Erythroblast (primary cell): ENCODE measurements at regions not wholly inside any gene's neighbourhood (a gene's known extent, or its start where the extent isn't known, plus 50 kb on each side); places are given as distances from the start of the nearest gene placed in this dataset.
"Not testable (repeated sequence)": the region's sequence is repeated elsewhere in the genome, so short reads cannot be mapped to it uniquely, and the experiment has no call there.

Source experiments
- DNase-seq, 2 experiments: peaks; one replicate each; lab custom pipeline; 2025; lab: John Stamatoyannopoulos, UW
- GATA1 ChIP-seq: IDR thresholded peaks from 2 replicates; pipeline ENCODE4 v1.6.1; 2011; ENCODE audit warnings: low read depth, mild to moderate bottlenecking, control low read depth, low read length, moderate library complexity
- POLR2A ChIP-seq: IDR thresholded peaks from 2 replicates; pipeline ENCODE4 v1.6.1; 2011; ENCODE audit warnings: mild to moderate bottlenecking, low read length

- no peak for DNase-seq
- TF ChIP-seq POLR2A, result no peak
- no peak for TF ChIP-seq GATA1
Observed at GRCh38 chr2:66281980-66282379, 152.9 kb upstream of the MEIS1 start.

DNA sequence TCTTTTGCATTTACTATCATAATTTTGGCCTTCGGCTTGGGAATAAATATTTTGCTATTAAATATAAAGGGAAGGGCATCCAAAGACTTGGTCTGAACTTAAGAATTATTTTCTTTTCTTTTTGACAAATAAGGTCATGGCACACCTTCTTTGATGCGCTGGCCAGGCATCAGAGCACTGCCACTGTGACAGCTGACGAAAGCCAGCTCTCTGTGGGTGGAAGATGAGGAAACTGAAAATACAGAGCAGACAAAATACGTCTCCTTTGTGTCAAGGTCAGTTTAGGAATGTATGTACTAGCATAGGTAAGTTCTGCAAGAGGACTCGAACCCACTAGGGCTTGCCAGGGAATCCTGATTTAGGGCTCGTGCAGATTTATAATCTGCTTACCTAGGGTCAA is 155.9 kb upstream of the MEIS1 start:
- DNase-seq, result no peak
- TF ChIP-seq GATA1, result no peak
- no peak for TF ChIP-seq POLR2A

- DNase-seq, result no peak
- no peak for TF ChIP-seq GATA1
- no peak for TF ChIP-seq POLR2A
Observed at GRCh38 chr2:66275984-66276383, 158.9 kb upstream of the MEIS1 start.

DNA sequence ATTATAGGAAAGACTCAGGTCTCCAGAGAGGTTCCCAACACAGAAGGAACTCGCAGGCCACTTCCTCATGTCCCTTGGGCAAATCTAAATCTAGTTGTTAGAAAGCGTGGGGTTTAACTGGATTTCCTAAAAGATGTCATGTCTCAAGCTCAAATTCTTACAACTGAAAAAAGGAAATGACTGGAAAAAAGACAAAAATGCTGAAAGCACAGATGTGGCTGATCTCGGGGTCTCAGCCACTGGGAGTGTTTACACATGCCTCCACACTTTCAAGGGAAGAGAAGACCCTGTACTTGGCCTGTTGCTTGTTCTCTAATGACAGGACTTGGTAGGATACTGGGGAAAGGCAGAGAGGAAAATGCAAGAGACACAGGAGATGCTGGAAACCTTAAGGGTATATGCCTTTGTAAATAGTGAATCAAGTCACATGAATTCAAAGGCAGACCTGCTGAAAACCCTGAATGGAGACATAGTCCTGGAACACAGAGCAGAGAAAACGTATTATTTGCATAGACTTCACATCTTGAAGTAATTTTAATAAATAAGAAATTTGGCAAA is 160.9 kb upstream of the MEIS1 start:
- DNase-seq, result no peak
- TF ChIP-seq GATA1, result no peak
- TF ChIP-seq POLR2A, result no peak

DNA sequence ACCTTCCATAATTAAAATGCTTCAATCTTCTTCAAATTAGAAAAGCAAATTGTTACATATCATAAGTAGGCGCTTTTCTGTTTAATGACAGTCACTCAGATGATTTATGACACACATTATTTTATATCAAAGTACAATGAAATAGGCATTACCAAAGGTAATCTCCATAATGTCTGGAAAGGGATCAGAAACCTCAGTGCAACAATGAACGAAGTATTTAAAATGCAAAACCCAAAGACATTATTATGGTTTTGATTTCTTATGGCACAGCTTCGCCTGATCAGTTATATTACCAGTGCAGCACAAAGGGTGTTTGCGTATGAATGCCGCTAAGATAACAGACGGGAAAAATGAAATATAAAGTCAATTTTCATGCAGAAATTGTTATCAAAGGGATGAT is 162.2 kb upstream of the MEIS1 start:
- no peak for DNase-seq
- no peak for TF ChIP-seq POLR2A
- TF ChIP-seq GATA1, result no peak

DNA sequence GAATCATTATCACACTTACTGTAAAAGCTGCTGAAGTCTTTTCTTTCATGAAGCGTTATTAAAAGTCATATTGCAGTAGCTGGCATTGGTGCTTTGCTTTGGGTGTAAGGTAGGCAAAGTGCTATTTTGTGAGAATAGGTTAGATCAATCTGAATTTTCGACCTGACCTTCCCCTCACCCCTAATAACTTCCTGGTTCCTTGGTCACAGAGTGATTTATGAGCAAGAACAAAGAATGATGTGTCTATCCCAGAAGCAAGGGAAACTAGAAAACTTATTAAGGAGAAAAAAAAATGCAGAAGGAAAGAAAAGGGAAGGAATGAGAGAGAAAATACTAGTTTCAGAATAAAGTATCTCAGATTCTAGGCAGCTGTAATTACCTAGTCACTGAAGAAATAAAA is 163.1 kb upstream of the MEIS1 start:
- TF ChIP-seq POLR2A (no peak), GATA1 (no peak)
- DNase-seq, result no peak

DNA sequence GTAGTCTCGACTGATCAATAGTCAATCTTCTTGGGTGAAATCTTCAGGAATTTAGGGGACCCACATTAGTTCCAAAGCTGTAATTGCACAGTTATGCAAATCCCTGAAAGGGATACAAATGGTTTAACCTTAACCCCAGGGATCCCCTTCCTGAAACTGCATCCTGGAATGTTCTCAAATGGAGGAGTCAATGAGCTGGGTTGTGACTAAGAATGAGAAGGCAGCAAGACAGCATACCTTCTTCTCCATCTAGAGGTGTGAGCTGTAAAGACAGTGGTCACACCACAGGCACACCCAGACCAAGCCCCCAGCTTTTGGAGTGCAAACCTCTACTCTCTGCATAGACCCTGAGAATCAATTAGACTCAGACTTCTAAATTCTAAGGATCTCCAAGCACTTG is 164.7 kb upstream of the MEIS1 start:
- DNase-seq, result no peak
- TF ChIP-seq GATA1 (no peak), POLR2A (no peak)

- TF ChIP-seq POLR2A, result no peak
- no peak for TF ChIP-seq GATA1
- no peak for DNase-seq
Observed at GRCh38 chr2:66269166-66269565, 165.8 kb upstream of the MEIS1 start.

DNA sequence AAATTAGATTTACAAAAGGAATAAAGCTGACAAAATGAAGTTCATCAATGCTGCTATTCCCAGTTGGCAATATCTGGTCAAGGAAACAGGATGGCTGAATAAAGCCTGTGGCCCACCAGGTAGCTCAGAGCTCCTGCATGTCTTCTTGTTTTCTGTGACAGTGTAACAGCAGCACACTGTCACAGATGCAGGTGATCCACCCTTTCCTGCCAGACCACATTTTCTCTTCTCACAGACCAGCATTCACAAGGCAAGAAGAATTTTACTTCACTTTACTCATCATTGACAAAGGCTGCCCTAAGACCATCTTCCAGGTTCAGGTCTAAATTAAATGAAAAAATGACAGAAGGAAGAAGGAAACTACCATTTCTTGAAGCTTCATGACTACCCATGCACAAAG is 166.2 kb upstream of the MEIS1 start:
- TF ChIP-seq GATA1 (no peak), POLR2A (no peak)
- DNase-seq, result no peak

DNA sequence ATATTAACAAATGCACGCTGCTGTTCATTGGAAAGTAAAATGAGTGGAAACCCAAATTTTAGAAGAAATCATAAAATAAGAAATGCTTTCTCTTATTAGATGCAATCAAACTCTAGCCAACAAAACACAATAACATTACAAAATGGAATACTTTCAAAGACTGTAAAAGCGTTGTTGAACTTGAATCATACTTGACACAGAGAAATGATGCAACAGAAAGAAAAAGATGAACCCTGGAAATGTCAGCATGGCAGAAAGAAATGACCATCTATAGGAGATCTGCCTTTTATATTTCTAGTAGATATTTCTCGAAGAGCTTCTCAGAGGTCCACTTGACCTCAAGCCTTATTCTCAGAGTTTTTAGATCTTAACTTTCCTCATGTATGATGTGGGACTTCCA is 170.6 kb upstream of the MEIS1 start:
- no peak for DNase-seq
- TF ChIP-seq POLR2A (no peak), GATA1 (no peak)

GRCh38 chr2:66255867-66256266 is 179.1 kb upstream of the MEIS1 start:
- TF ChIP-seq GATA1, result no peak
- TF ChIP-seq POLR2A, result no peak
- DNase-seq, result no peak

GRCh38 chr2:66255136-66255535 is 179.8 kb upstream of the MEIS1 start:
- no peak for TF ChIP-seq POLR2A
- TF ChIP-seq GATA1, result no peak
- DNase-seq, result no peak

DNA sequence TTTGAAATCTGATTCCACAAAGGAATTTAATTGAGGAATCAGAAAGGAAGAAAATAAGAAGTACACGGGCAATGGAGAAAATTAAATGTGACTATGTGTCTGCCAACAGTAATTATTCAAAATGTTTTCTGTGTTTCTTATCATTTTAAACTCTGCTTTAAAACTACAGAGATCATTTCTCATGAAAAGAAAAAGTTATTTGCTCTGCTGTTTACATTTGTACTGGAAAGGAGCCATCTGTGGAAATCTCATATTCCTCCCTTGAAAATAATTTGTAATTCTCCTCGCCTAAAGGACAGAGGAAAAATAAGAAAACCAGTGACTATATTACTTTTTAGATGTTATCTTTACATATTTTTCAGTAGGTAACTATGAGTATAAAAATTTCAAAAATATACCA is 181.9 kb upstream of the MEIS1 start:
- no peak for TF ChIP-seq GATA1
- no peak for TF ChIP-seq POLR2A
- no peak for DNase-seq

GRCh38 chr2:66252109-66252508 is 182.8 kb upstream of the MEIS1 start:
- TF ChIP-seq GATA1 (no peak), POLR2A (no peak)
- DNase-seq, result no peak

DNA sequence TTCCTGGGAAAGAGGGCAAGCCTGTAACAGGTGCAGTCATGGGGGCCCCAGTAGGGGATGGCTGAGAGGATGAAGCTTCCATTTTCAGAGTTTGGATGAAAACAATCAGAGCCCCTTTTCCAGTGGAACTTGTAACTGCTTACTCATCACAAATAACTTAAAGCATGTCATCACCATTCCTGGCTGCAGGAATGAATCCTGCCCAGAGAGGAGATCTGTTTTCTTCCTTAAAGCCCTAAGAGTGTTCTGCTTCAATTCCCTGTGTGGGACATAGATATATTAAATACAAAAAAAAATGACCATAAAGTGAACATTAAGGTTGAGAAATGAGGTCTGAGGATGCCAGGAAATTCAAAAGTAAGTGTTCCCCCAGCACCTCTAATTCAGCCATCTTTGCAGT is 183.4 kb upstream of the MEIS1 start:
- no peak for DNase-seq
- no peak for TF ChIP-seq POLR2A
- TF ChIP-seq GATA1, result no peak

DNA sequence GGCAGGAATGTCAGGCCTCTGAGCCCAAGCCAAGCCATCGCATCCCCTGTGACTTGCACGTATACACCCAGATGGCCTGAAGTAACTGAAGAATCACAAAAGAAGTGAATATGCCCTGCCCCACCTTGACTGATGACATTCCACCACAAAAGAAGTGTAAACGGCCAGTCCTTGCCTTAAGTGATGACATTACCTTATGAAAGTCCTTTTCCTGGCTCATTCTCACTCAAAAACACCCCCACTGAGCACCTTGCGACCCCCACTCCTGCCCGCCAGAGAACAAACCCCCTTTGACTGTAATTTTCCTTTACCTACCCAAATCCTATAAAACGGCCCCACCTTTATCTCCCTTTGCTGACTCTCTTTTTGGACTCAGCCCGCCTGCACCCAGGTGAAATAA is 185.8 kb upstream of the MEIS1 start:
- DNase-seq, result not testable (repeated sequence)

GRCh38 chr2:66243809-66244208 is 191.1 kb upstream of the MEIS1 start:
- DNase-seq, result not testable (repeated sequence)

DNA sequence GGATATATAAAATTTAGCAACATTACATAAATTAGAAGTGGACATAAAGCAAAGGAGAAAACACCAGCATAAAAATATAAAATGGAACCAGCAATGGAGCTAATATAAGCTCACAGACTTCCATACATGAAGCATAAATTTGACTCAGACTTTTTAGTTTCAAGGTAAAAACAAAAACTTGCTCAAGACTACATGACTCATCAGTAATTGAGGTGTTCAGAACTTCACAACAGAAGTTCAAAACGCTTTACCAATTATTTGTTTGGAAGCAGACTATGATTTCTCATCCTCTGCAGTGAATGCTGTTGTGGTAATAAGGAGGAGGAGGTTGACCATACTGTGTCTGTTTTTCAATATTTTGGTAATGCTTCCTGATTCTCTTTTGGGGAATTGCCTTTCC is 192.0 kb upstream of the MEIS1 start:
- not testable (repeated sequence) for DNase-seq
